ENCODE measurements at regions not wholly inside any gene's neighbourhood (a gene's known extent, or its start where the extent isn't known, plus 50 kb on each side); places are given as distances from the start of the nearest gene placed in this dataset.
"Not testable (repeated sequence)": the region's sequence is repeated elsewhere in the genome, so short reads cannot be mapped to it uniquely, and the experiment has no call there.

DNA sequence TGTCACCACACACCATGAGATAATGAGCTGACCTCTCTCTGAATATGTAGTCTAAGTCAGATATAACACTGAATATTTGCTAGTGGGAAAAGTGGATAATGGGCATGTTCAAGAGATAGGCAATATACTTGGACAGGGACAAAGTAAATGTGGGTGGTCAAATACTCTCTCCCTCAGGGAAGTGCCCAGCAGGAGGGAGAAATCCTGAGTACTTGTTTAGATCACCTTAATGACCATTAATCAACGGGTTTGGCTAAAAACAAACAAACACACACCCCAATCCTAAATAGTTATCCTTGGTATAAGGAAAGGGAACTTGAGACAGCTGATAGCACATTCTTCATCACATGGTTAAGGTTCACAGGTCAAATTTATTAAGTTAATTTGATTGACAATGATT lies 933.5 kb downstream of the C4orf33 start:
- TF ChIP-seq Cebpa-rat (IDR thresholded peaks at IDR 0.05), result no peak
- Histone ChIP-seq H3K4me1 (peaks cover 0 to 7% (median 4%) of the 10 kb centered on the region in 10 experiments; a peak in 7 of 20 replicates), H3K9me3 (replicated peaks in 1 of 11) (no peaks in the 10 kb centered on the region), H3K4me2 (no peak overlapping the region), H3K27ac (no peak overlapping the region), H3K4me3 (no peak overlapping the region), H3K27me3 (no peaks in the 10 kb centered on the region), H3K36me3 (no peaks in the 10 kb centered on the region), H3K9ac (no peak overlapping the region), H4K20me1 (no peaks in the 10 kb centered on the region)

DNA sequence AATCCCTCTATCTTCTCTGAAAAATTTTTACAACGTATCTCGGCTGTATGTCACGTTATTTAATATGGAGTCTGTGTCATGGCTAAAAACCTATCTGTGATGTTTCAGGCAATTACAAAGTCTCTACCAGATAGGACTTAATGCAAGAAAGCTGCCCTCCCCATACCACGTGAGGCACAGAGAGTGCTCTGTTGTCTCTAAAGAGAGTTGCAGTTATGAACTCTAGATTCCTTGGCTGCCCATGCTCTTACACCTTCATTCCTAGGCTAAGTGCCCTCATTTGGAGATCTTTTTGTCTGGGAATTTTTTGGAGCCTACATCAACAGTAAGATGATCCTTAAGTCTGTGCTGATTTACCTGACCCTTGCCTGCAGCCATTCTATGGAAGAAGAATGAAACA lies 935.9 kb downstream of the C4orf33 start:
- no peak overlapping the region for H3K4me2 ChIP-seq
- no peaks in the 10 kb centered on the region for H4K20me1 ChIP-seq
- H3K4me3 ChIP-seq, result no peak overlapping the region
- peaks cover 0 to 7% (median 4%) of the 10 kb centered on the region in 10 experiments; a peak in 7 of 20 replicates for H3K4me1 ChIP-seq
- no peaks in the 10 kb centered on the region for H3K27me3 ChIP-seq
- no peak overlapping the region for H3K27ac ChIP-seq
- H3K36me3 ChIP-seq, result no peaks in the 10 kb centered on the region
- H3K9me3 ChIP-seq (replicated peaks in 1 of 11), result no peaks in the 10 kb centered on the region
- TF ChIP-seq Cebpa-rat (IDR thresholded peaks at IDR 0.05), result no peak
- no peak overlapping the region for H3K9ac ChIP-seq

DNA sequence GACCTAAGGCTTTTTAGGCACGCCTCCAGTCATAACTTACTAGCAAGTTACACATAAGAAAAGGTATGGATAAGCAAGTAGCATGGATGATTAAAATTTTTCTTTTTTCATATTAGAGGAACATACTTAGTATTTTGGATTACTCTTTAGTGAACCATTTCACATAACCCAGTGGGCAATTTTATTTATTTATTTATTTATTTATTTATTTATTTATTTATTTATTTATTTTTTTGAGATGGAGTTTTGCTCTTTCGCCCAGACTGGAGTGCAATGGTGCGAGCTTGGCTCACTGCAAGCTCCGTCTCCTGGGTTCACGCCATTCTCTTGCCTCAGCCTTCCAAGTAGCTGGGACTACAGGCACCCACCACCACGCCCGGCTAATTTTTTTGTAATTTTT lies 937.7 kb downstream of the C4orf33 start:
- peaks cover 0 to 12% (median 3%) of the 10 kb centered on the region in 11 experiments; a peak in 5 of 22 replicates for H3K9me3 ChIP-seq (replicated peaks in 1 of 11)
- H3K36me3 ChIP-seq, H3K9ac ChIP-seq, H3K4me3 ChIP-seq, H3K27me3 ChIP-seq, H3K27ac ChIP-seq, H4K20me1 ChIP-seq, H3K4me1 ChIP-seq, H3K4me2 ChIP-seq: not testable (repeated sequence)

DNA sequence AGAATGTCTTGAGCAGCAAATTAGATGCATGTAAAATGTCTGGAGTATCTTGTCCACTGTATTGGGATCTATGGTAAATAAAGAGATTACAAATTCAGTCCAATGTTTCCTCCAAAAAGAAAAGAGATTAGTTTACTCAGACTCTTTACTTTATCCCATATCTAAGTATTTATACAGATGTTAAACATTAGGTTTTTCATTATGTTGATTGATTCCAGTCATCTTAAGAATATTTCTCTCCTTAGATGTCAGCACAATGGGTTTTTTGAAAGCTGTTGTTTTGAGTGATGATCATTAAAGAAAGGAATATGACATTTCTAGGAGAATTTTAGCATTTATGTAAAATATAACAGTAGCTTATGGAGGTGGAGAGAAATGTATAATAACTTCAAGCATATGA lies 938.9 kb downstream of the C4orf33 start:
- Histone ChIP-seq H3K27me3 (no peaks in the 10 kb centered on the region), H3K9ac (no peak overlapping the region), H4K20me1 (no peaks in the 10 kb centered on the region), H3K4me3 (no peak overlapping the region), H3K4me2 (no peak overlapping the region), H3K9me3 (replicated peaks in 1 of 11) (peaks cover 0 to 16% (median 4%) of the 10 kb centered on the region in 11 experiments; a peak in 5 of 22 replicates), H3K36me3 (no peaks in the 10 kb centered on the region), H3K4me1 (no peaks in the 10 kb centered on the region), H3K27ac (no peak overlapping the region)
- no peak for TF ChIP-seq Cebpa-rat (IDR thresholded peaks at IDR 0.05)

DNA sequence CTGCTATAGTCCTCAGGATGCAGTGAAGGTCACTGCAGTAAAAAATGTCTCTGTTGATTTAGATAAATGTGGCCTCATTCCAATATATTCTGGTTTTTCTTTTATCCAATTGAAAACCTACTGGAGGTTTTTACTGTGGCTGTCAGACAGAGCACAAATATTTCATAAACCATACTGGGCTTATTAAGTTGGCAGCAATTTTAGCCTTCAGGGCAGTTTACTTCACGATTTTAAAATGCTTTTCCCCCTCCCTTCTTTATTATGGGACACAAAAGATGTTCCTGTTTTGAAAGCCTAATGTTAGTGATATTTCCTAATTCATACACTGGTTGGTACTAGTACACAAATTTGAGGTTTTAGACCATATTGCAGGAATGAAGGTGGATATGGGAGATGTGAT lies 939.4 kb downstream of the C4orf33 start:
- no peaks in the 10 kb centered on the region for H4K20me1 ChIP-seq
- H3K9ac ChIP-seq, result no peak overlapping the region
- H3K9me3 ChIP-seq (replicated peaks in 1 of 11), result peaks cover 0 to 16% (median 4%) of the 10 kb centered on the region in 11 experiments; a peak in 5 of 22 replicates
- no peak overlapping the region for H3K27ac ChIP-seq
- no peak overlapping the region for H3K4me3 ChIP-seq
- no peaks in the 10 kb centered on the region for H3K36me3 ChIP-seq
- no peaks in the 10 kb centered on the region for H3K27me3 ChIP-seq
- H3K4me2 ChIP-seq, result no peak overlapping the region
- TF ChIP-seq Cebpa-rat (IDR thresholded peaks at IDR 0.05), result no peak
- no peaks in the 10 kb centered on the region for H3K4me1 ChIP-seq

DNA sequence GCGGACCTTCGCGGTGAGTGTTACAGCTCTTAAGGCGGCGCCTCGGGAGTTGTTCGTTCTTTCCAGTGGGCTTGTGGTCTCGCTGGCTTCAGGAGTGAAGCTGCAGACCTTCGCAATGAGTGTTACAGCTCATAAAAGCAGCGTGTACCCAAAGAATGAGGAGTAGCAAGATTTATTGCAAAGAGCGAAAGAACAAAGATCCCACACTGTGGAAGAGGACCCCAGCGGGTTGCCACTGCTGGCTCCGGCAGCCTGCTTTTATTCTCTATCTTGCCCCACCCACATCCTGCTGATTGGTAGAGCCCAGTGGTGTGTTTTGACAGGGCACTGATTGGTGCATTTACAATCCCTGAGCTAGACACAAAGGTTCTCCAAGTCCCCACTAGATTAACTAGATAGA lies 941.9 kb downstream of the C4orf33 start:
- H3K9ac ChIP-seq, H3K27ac ChIP-seq, H3K36me3 ChIP-seq, H4K20me1 ChIP-seq, H3K4me3 ChIP-seq, H3K4me1 ChIP-seq, H3K27me3 ChIP-seq, H3K4me2 ChIP-seq: not testable (repeated sequence)
- peaks cover 0 to 16% (median 4%) of the 10 kb centered on the region in 11 experiments; a peak in 5 of 22 replicates for H3K9me3 ChIP-seq (replicated peaks in 1 of 11)

DNA sequence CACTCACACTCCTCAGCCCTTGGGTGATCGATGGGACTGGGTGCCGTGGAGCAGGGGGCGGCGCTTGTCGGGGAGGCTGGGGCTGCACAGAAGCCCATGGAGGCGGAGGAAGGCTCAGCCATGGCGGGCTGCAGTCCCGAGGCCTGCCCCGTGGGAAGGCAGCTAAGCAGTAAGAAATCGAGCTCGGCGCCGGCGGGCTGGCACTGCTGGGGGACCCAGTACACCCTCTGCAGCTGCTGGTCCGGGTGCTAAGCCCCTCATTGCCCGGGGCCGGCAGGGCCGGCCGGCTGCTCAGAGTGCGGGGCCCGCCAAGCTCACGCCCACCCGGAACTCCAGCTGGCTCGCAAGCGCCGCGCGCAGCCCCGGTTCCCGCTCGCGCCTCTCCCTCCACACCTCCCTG lies 942.6 kb downstream of the C4orf33 start:
- not testable (repeated sequence) for H4K20me1 ChIP-seq

DNA sequence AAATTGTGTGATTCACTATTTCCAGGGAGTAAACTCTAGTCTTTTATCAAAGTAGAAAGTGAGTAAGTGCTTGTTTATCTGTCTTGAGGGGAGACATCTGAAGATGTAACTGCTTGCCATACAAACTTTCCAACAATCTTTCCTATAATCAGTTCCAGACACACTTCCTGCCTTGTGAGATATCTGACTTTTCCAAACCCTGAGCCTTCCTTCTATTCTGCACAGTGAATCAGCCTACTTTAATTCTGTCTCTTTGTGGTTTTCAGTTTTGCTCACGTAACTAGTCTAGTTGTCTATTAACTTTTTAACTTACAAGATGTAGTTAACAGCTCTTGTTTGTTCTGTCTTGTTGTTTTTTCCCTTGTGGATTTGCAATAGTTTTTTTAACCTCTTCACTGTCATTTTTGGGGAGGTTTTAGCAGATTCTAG lies 947.8 kb downstream of the C4orf33 start:
- Histone ChIP-seq H3K4me3 (no peak overlapping the region), H3K4me2 (no peak overlapping the region), H3K27ac (no peak overlapping the region), H4K20me1 (no peaks in the 10 kb centered on the region), H3K27me3 (no peaks in the 10 kb centered on the region), H3K4me1 (no peaks in the 10 kb centered on the region), H3K36me3 (no peaks in the 10 kb centered on the region), H3K9me3 (replicated peaks in 1 of 11) (peaks cover 0 to 3% (median 0%) of the 10 kb centered on the region in 11 experiments; a peak in 3 of 22 replicates), H3K9ac (no peak overlapping the region)
- no peak for TF ChIP-seq Cebpa-rat (IDR thresholded peaks at IDR 0.05)

More for the DNA sequence above, 942.6 kb downstream of the C4orf33 start:
- H3K4me3 ChIP-seq, H3K4me1 ChIP-seq, H3K27me3 ChIP-seq, H3K4me2 ChIP-seq, H3K36me3 ChIP-seq, H3K9ac ChIP-seq, H3K27ac ChIP-seq: not testable (repeated sequence)
- peaks cover 0 to 16% (median 4%) of the 10 kb centered on the region in 11 experiments; a peak in 5 of 22 replicates for H3K9me3 ChIP-seq (replicated peaks in 1 of 11)

DNA sequence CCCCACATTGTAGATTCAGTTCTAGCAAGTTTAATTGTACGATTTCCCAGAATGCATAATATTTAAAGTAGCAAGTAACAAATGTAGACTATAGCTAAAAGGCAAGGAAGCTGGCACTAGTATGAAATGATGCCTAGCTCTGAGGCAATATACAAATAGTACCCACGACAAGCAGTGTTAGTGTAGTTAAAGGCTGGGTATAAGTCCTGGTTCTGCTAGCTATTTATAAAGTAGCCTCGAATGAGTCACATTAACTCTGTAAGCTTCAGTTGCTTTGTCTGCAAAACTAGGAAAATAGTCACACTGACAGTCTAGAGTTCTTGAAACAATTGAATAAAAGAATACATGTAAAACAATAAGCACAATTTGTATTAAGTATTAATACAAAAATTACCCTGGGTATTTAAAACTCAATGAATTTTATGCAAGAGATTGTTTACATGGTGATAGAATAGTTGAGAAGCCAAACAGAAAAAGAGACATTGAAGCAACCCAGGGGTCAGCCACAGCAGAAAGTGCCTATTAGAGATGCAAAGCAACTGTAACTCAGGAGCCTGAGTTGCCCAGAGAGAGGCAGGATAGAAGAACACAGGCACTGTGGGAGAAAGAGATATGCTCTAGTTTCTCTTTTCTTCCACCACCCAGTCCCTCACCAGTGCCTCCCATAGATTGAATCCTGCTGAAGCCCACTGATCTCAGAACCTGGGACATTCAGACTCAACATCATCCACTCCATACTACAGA lies 949.0 kb downstream of the C4orf33 start:
- no peaks in the 10 kb centered on the region for H3K27me3 ChIP-seq
- no peak overlapping the region for H3K4me3 ChIP-seq
- H3K4me2 ChIP-seq, result no peak overlapping the region
- no peaks in the 10 kb centered on the region for H4K20me1 ChIP-seq
- H3K27ac ChIP-seq, result no peak overlapping the region
- H3K4me1 ChIP-seq, result no peaks in the 10 kb centered on the region
- H3K9me3 ChIP-seq (replicated peaks in 1 of 11), result no peaks in the 10 kb centered on the region
- no peak for TF ChIP-seq Cebpa-rat (IDR thresholded peaks at IDR 0.05)
- H3K36me3 ChIP-seq, result no peaks in the 10 kb centered on the region
- no peak overlapping the region for H3K9ac ChIP-seq

DNA sequence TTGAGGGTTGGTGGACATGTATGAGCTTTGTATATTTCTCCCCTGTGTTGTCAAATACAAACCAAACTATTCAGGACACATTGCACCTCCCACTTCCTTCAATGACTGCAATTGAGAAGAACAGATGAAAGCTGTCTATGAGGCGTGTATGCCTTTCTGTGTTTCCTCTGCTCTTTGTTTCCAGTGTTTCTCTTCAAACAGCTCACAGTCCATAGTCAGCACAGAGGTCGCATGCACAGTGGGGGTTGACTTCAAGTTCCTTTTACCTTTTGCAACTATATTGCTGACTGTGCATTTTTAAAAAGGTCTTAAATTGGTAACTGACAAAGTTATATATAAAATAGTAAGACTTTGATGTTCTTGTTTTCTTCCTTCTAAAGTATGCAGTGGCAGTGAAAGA lies 957.8 kb downstream of the C4orf33 start:
- no peak for TF ChIP-seq Cebpa-rat (IDR thresholded peaks at IDR 0.05)
- H3K4me2 ChIP-seq, result no peak overlapping the region

More for the DNA sequence above, 957.8 kb downstream of the C4orf33 start:
- no peaks in the 10 kb centered on the region for H4K20me1 ChIP-seq
- no peak overlapping the region for H3K4me3 ChIP-seq
- H3K4me1 ChIP-seq, result no peaks in the 10 kb centered on the region
- no peak overlapping the region for H3K27ac ChIP-seq
- no peaks in the 10 kb centered on the region for H3K36me3 ChIP-seq
- no peak overlapping the region for H3K9ac ChIP-seq
- H3K9me3 ChIP-seq (replicated peaks in 1 of 11), result peaks cover 0 to 15% (median 8%) of the 10 kb centered on the region in 11 experiments; a peak in 14 of 22 replicates
- H3K27me3 ChIP-seq, result no peaks in the 10 kb centered on the region

All from BLaER1 treated with 17β-estradiol and CSF1 and Interleukin-3, amounts not matched to agents 10 nM and 100 nM (cell line).